ENCODE measurements at regions not wholly inside any gene's neighbourhood (a gene's known extent, or its start where the extent isn't known, plus 50 kb on each side); places are given as distances from the start of the nearest gene placed in this dataset.
A peak's percentile ranks its signal among the peaks of the same experiment; 100 is the strongest.

DNA sequence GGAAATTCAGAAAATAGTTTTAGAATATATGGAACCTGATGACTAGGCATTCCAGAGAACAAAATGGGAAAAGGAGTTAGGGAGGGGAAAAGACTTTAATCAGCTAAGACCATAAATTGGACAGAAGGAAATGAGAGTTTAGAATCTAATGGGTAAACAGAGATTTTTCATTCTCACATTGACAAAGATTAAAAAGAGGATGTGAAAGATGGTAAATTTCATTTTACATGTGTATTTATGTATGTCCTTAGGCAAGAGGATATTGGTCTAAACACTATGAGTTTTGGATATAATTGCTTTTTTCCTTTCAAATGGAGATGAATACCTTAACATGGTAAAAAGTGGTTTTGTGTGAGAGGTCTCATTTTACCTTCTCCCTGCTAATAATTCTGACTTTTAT, 1021.9 kb downstream of the NSUN3 start:
- H3K9me3 ChIP-seq (ENCODE audit: control insufficient read depth, insufficient read depth, low read length) = no peaks in the 10 kb centered on the region
- no peak for DNase-seq (ENCODE audit: low read depth, low spot score)
- H3K4me3 ChIP-seq (ENCODE audit: low read length) = no peak overlapping the region
- H3K27me3 ChIP-seq (ENCODE audit: control insufficient read depth, insufficient read depth, low read length) = no peaks in the 10 kb centered on the region
- H3K36me3 ChIP-seq (ENCODE audit: control insufficient read depth, insufficient read depth, low read length) = no peaks in the 10 kb centered on the region
- H3K27ac ChIP-seq (ENCODE audit: low read length) = no peak overlapping the region
- no peaks in the 10 kb centered on the region for H3K4me1 ChIP-seq (ENCODE audit: control insufficient read depth, insufficient read depth, low read length)

DNA sequence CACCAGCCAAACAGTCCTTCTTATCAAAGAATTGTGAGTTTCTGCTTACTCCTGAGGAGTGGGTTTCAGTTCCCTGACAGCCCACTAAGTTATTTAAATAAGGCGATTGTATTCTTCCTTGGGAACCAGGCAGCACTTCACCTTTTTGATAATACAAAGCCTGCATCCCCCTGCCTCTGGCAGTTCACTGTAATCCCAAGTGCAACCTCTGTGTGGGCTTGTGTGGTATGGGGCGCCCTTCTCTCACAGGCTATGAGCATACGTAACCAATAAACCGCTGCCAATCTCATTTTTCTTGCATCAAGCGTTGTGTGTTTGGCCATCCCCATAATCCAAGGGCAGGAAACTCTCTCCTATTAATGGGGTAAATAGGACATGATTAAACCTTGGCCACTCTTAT, 1025.6 kb downstream of the NSUN3 start:
- Histone ChIP-seq H3K4me3 (ENCODE audit: low read length) (no peak overlapping the region), H3K9me3 (ENCODE audit: control insufficient read depth, insufficient read depth, low read length) (no peaks in the 10 kb centered on the region), H3K27ac (ENCODE audit: low read length) (no peak overlapping the region), H3K4me1 (ENCODE audit: control insufficient read depth, insufficient read depth, low read length) (no peaks in the 10 kb centered on the region), H3K36me3 (ENCODE audit: control insufficient read depth, insufficient read depth, low read length) (no peaks in the 10 kb centered on the region), H3K27me3 (ENCODE audit: control insufficient read depth, insufficient read depth, low read length) (no peaks in the 10 kb centered on the region)
- DNase-seq (ENCODE audit: low read depth, low spot score) = peak; percentile 1
- no CpG with 5 or more reads among the region's 5 CpGs for WGBS (ENCODE audit: insufficient coverage, insufficient read length)

DNA sequence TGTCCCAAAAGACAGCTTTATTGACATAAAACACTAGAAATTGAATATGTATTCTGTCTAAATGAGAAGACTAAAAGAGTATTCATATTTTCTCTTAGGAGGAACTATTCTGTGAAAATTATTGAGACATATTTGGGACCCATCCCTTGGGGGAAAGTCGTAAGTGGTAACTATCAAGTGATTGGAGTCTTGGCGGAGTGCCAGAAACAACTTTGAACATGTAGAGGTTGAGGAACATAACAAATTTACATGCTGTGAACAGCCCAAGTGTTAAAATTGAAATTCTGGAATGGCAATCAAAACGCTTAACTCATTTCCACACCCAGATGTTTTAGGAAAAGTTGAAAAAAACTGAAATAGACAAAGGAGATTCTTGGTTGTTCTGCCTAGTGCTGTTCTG, 1034.6 kb downstream of the NSUN3 start:
- DNase-seq (ENCODE audit: low read depth, low spot score) = no peak

DNA sequence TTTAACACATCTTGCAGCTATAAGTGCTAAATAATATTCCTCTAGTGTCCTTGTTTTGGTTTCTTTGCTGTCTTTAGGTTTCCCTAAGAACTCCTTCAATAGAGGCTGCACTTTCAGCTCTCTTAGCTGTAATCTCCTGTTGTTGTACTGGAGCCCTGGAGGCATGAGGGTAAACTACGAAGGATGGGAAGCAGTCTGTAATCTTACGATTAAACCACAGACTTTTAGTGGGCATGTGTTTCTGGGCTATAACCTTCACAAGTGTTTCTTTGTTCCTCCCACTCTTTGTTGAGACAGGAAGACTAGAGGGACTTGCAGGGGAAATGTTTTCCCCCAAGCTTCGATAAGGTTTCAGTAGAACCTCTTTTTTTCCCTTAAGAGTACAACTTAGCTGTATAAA, 1058.1 kb downstream of the NSUN3 start:
- WGBS (ENCODE audit: insufficient coverage, insufficient read length) = no CpG with 5 or more reads among the region's 3 CpGs
- Histone ChIP-seq H3K4me1 (ENCODE audit: control insufficient read depth, insufficient read depth, low read length) (no peaks in the 10 kb centered on the region), H3K36me3 (ENCODE audit: control insufficient read depth, insufficient read depth, low read length) (no peaks in the 10 kb centered on the region)

More for the DNA sequence above, 1034.6 kb downstream of the NSUN3 start:
- Histone ChIP-seq H3K27ac (ENCODE audit: low read length) (no peak overlapping the region), H3K9me3 (ENCODE audit: control insufficient read depth, insufficient read depth, low read length) (no peaks in the 10 kb centered on the region), H3K27me3 (ENCODE audit: control insufficient read depth, insufficient read depth, low read length) (no peaks in the 10 kb centered on the region), H3K36me3 (ENCODE audit: control insufficient read depth, insufficient read depth, low read length) (no peaks in the 10 kb centered on the region), H3K4me1 (ENCODE audit: control insufficient read depth, insufficient read depth, low read length) (no peaks in the 10 kb centered on the region), H3K4me3 (ENCODE audit: low read length) (no peak overlapping the region)
- no CpG with 5 or more reads among the region's 3 CpGs for WGBS (ENCODE audit: insufficient coverage, insufficient read length)

GRCh38 chr3:95123104-95123503, 1060.2 kb downstream of the NSUN3 start:
- DNase-seq (ENCODE audit: low read depth, low spot score) = no peak
- Histone ChIP-seq H3K27ac (ENCODE audit: low read length) (no peak overlapping the region), H3K4me3 (ENCODE audit: low read length) (no peak overlapping the region), H3K4me1 (ENCODE audit: control insufficient read depth, insufficient read depth, low read length) (no peaks in the 10 kb centered on the region), H3K36me3 (ENCODE audit: control insufficient read depth, insufficient read depth, low read length) (no peaks in the 10 kb centered on the region), H3K27me3 (ENCODE audit: control insufficient read depth, insufficient read depth, low read length) (no peaks in the 10 kb centered on the region), H3K9me3 (ENCODE audit: control insufficient read depth, insufficient read depth, low read length) (no peaks in the 10 kb centered on the region)
- WGBS (ENCODE audit: insufficient coverage, insufficient read length) = no CpG with 5 or more reads among the region's 5 CpGs

More for the DNA sequence above, 1058.1 kb downstream of the NSUN3 start:
- H3K27ac ChIP-seq (ENCODE audit: low read length) = no peak overlapping the region
- no peaks in the 10 kb centered on the region for H3K27me3 ChIP-seq (ENCODE audit: control insufficient read depth, insufficient read depth, low read length)
- H3K9me3 ChIP-seq (ENCODE audit: control insufficient read depth, insufficient read depth, low read length) = no peaks in the 10 kb centered on the region
- no peak for DNase-seq (ENCODE audit: low read depth, low spot score)
- H3K4me3 ChIP-seq (ENCODE audit: low read length) = no peak overlapping the region

- no peak for DNase-seq (ENCODE audit: low read depth, low spot score)
- Histone ChIP-seq H3K27me3 (ENCODE audit: control insufficient read depth, insufficient read depth, low read length) (no peaks in the 10 kb centered on the region), H3K4me1 (ENCODE audit: control insufficient read depth, insufficient read depth, low read length) (no peaks in the 10 kb centered on the region), H3K9me3 (ENCODE audit: control insufficient read depth, insufficient read depth, low read length) (no peaks in the 10 kb centered on the region), H3K36me3 (ENCODE audit: control insufficient read depth, insufficient read depth, low read length) (no peaks in the 10 kb centered on the region), H3K4me3 (ENCODE audit: low read length) (no peak overlapping the region), H3K27ac (ENCODE audit: low read length) (no peak overlapping the region)
- no CpG with 5 or more reads among the region's 3 CpGs for WGBS (ENCODE audit: insufficient coverage, insufficient read length)
Observed at GRCh38 chr3:95134693-95135413, 1072.0 kb downstream of the NSUN3 start.

- DNase-seq (ENCODE audit: low read depth, low spot score) = no peak
- Histone ChIP-seq H3K27me3 (ENCODE audit: control insufficient read depth, insufficient read depth, low read length) (no peaks in the 10 kb centered on the region), H3K36me3 (ENCODE audit: control insufficient read depth, insufficient read depth, low read length) (no peaks in the 10 kb centered on the region), H3K9me3 (ENCODE audit: control insufficient read depth, insufficient read depth, low read length) (no peaks in the 10 kb centered on the region), H3K4me1 (ENCODE audit: control insufficient read depth, insufficient read depth, low read length) (no peaks in the 10 kb centered on the region), H3K4me3 (ENCODE audit: low read length) (no peak overlapping the region), H3K27ac (ENCODE audit: low read length) (no peak overlapping the region)
- no CpG with 5 or more reads among the region's 3 CpGs for WGBS (ENCODE audit: insufficient coverage, insufficient read length)
Observed at GRCh38 chr3:95148107-95148506, 1085.2 kb downstream of the NSUN3 start.

DNA sequence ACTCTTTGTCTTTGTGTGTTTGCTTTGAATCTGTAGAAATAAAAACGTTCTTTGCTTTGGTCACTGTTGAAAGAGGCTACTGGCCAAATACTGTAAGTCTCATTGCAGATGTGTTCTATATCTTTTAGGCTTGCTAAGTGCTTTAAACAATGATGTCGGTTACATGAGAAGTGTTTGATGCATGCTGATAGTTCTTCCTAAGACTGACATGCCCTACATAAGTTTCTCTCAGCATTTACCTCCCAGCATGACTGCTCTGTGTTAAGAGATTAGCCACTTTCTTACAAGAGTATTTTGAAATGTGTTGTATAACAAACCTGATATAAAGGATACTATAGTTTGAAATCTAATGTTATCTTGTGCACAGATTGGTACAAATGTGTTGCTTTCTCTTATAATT, 1088.7 kb downstream of the NSUN3 start:
- H3K9me3 ChIP-seq (ENCODE audit: control insufficient read depth, insufficient read depth, low read length) = no peaks in the 10 kb centered on the region
- no peak for DNase-seq (ENCODE audit: low read depth, low spot score)
- H3K4me3 ChIP-seq (ENCODE audit: low read length) = no peak overlapping the region
- no peaks in the 10 kb centered on the region for H3K27me3 ChIP-seq (ENCODE audit: control insufficient read depth, insufficient read depth, low read length)
- WGBS (ENCODE audit: insufficient coverage, insufficient read length) = no CpG with 5 or more reads among the region's 2 CpGs
- H3K4me1 ChIP-seq (ENCODE audit: control insufficient read depth, insufficient read depth, low read length) = no peaks in the 10 kb centered on the region
- H3K27ac ChIP-seq (ENCODE audit: low read length) = no peak overlapping the region
- H3K36me3 ChIP-seq (ENCODE audit: control insufficient read depth, insufficient read depth, low read length) = no peaks in the 10 kb centered on the region

GRCh38 chr3:95154766-95155165, 1091.9 kb downstream of the NSUN3 start:
- no CpG with 5 or more reads among the region's 2 CpGs for WGBS (ENCODE audit: insufficient coverage, insufficient read length)
- no peaks in the 10 kb centered on the region for H3K27me3 ChIP-seq (ENCODE audit: control insufficient read depth, insufficient read depth, low read length)
- no peak overlapping the region for H3K4me3 ChIP-seq (ENCODE audit: low read length)
- H3K4me1 ChIP-seq (ENCODE audit: control insufficient read depth, insufficient read depth, low read length) = no peaks in the 10 kb centered on the region
- H3K36me3 ChIP-seq (ENCODE audit: control insufficient read depth, insufficient read depth, low read length) = no peaks in the 10 kb centered on the region
- no peaks in the 10 kb centered on the region for H3K9me3 ChIP-seq (ENCODE audit: control insufficient read depth, insufficient read depth, low read length)
- DNase-seq (ENCODE audit: low read depth, low spot score) = no peak
- no peak overlapping the region for H3K27ac ChIP-seq (ENCODE audit: low read length)

DNA sequence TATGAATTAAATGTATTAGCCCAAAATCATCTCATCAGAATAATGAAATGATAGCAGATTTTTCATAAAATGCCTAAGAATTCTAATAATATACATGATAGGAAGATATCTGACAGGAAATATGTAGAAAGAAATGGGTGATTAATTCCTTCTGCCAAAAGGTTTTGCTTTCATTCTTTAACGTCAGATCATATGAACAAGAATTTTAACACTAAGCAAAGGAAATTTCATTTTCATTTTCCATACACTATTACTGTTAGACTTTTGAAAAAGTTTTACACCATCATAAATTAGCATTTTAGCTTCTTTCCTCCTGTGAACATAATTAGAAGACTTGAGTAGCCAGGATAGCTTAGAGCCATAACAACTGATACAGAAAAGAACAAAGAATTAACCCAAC, 1099.9 kb downstream of the NSUN3 start:
- DNase-seq (ENCODE audit: low read depth, low spot score) = no peak
- no peaks in the 10 kb centered on the region for H3K27me3 ChIP-seq (ENCODE audit: control insufficient read depth, insufficient read depth, low read length)
- H3K4me1 ChIP-seq (ENCODE audit: control insufficient read depth, insufficient read depth, low read length) = no peaks in the 10 kb centered on the region
- no peak overlapping the region for H3K4me3 ChIP-seq (ENCODE audit: low read length)
- H3K27ac ChIP-seq (ENCODE audit: low read length) = no peak overlapping the region
- H3K36me3 ChIP-seq (ENCODE audit: control insufficient read depth, insufficient read depth, low read length) = no peaks in the 10 kb centered on the region
- no CpG with 5 or more reads among the region's 1 CpG for WGBS (ENCODE audit: insufficient coverage, insufficient read length)
- H3K9me3 ChIP-seq (ENCODE audit: control insufficient read depth, insufficient read depth, low read length) = no peaks in the 10 kb centered on the region

GRCh38 chr3:95167748-95168147, 1104.9 kb downstream of the NSUN3 start:
- no peak for DNase-seq (ENCODE audit: low read depth, low spot score)
- no CpG with 5 or more reads among the region's 4 CpGs for WGBS (ENCODE audit: insufficient coverage, insufficient read length)
- H3K27ac ChIP-seq (ENCODE audit: low read length) = no peak overlapping the region

More at GRCh38 chr3:95167748-95168147, 1104.9 kb downstream of the NSUN3 start:
- no peaks in the 10 kb centered on the region for H3K9me3 ChIP-seq (ENCODE audit: control insufficient read depth, insufficient read depth, low read length)
- no peak overlapping the region for H3K4me3 ChIP-seq (ENCODE audit: low read length)
- H3K36me3 ChIP-seq (ENCODE audit: control insufficient read depth, insufficient read depth, low read length) = no peaks in the 10 kb centered on the region
- no peaks in the 10 kb centered on the region for H3K27me3 ChIP-seq (ENCODE audit: control insufficient read depth, insufficient read depth, low read length)
- H3K4me1 ChIP-seq (ENCODE audit: control insufficient read depth, insufficient read depth, low read length) = no peaks in the 10 kb centered on the region

Data from iPS DF 6.9 (cell line).